ENCODE measurements at regions not wholly inside any gene's neighbourhood (a gene's known extent, or its start where the extent isn't known, plus 50 kb on each side); places are given as distances from the start of the nearest gene placed in this dataset.

GRCh38 chr3:99503350-99503749 is 135.0 kb upstream of the COL8A1 start:
- TF ChIP-seq, protein P1, sequence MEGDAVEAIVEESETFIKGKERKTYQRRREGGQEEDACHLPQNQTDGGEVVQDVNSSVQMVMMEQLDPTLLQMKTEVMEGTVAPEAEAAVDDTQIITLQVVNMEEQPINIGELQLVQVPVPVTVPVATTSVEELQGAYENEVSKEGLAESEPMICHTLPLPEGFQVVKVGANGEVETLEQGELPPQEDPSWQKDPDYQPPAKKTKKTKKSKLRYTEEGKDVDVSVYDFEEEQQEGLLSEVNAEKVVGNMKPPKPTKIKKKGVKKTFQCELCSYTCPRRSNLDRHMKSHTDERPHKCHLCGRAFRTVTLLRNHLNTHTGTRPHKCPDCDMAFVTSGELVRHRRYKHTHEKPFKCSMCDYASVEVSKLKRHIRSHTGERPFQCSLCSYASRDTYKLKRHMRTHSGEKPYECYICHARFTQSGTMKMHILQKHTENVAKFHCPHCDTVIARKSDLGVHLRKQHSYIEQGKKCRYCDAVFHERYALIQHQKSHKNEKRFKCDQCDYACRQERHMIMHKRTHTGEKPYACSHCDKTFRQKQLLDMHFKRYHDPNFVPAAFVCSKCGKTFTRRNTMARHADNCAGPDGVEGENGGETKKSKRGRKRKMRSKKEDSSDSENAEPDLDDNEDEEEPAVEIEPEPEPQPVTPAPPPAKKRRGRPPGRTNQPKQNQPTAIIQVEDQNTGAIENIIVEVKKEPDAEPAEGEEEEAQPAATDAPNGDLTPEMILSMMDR (IDR thresholded peaks at IDR 0.05), result no peak
- TF ChIP-seq POLR2A (IDR thresholded peaks at IDR 0.05), result no peak

Measured in Peyer's patch (tissue), 4 donors.